GM13977 (cell line): ENCODE measurements at regions not wholly inside any gene's neighbourhood (a gene's known extent, or its start where the extent isn't known, plus 50 kb on each side); places are given as distances from the start of the nearest gene placed in this dataset.

Source experiments
- DNase-seq: peaks from one replicate; pipeline ENCODE4 v3.0.0; 2012; ENCODE audit warnings: low spot score
- CTCF ChIP-seq: IDR thresholded peaks from 2 replicates; pipeline ENCODE4 v1.5.1; 2012; ENCODE audit warnings: mild to moderate bottlenecking, control low read depth; ENCODE audit not compliant: insufficient read depth; ENCODE audit errors: extremely low read depth, missing control alignments
- in situ Hi-C: fragments of 300-500 bp; cut with MboI; formaldehyde crosslinking; loops from one replicate; pipeline ENCODE4 v1.12.0; 2022; ENCODE audit warnings: low sequenced_read_pairs, low pct_unique_long_range_greater_than_20kb, mixed read lengths, inconsistent platforms; ENCODE audit not compliant: unreplicated experiment

- in situ Hi-C loops, result loop anchor here (25.0 kb wide), 1 partner anchor 212 kb away; the partner anchor contains the start of gene HDDC2
- no peak for TF ChIP-seq CTCF
- DNase-seq, result no peak
Measured at GRCh38 chr6:125524356-125524755, 222.6 kb upstream of the HDDC2 start.

DNA sequence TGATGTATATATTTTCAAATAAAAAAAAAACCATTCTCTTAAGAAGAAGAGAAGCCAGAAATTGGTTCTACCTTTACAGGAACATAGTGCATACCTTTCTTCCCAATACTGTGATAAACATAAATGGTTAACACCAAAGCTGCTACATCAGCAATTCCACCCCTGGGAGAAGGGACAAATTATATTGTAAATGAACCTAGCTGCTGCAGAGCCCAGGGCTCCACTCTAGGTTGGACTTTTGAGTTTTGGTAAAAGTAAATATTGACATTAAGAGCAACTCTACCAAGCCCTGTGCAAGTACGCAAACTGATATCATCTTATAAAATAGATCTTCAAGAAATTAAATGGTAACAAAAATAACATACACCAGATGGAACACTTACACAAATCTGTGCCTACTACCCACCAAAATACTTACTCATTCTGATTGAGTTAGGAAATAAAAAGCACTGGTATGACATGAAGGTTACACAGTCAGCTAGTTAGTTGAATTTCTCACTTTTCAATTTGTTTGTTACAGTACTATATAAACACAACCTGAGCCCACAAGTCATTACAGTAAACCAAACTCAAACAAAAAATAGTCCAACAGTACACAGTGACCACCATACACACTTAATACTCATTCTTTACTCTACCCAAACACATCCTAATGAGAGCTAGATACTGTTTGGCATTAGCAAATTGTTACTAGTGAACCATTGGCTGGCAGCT is 223.3 kb upstream of the HEY2 start:
- no peak for DNase-seq
- TF ChIP-seq CTCF, result no peak
- in situ Hi-C loops, result no loop called here

- in situ Hi-C loops, result no loop called here
- TF ChIP-seq CTCF, result no peak
- no peak for DNase-seq
Measured at GRCh38 chr6:125528621-125529041, 220.8 kb upstream of the HEY2 start.

DNA sequence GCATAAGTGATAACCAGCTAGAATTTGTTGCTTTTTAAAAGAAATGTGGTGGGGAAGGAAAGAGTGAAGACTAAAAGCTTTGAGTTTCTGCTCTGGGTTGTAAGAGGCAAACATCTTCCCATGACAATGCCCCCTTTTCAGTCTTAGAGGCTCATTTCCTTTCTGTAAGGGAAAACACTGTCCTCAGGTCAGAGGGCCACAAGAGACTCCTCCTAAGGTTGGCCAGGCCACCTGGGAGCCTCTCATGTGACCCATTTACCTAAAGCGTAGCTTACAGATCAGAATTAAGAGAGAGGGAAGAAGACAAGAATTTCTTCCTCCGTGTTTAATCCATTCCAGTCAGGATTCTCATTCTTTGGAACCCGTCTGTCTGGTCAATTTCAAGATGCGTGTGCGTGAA is 220.4 kb upstream of the HEY2 start:
- in situ Hi-C loops, result no loop called here
- DNase-seq, result no peak

DNA sequence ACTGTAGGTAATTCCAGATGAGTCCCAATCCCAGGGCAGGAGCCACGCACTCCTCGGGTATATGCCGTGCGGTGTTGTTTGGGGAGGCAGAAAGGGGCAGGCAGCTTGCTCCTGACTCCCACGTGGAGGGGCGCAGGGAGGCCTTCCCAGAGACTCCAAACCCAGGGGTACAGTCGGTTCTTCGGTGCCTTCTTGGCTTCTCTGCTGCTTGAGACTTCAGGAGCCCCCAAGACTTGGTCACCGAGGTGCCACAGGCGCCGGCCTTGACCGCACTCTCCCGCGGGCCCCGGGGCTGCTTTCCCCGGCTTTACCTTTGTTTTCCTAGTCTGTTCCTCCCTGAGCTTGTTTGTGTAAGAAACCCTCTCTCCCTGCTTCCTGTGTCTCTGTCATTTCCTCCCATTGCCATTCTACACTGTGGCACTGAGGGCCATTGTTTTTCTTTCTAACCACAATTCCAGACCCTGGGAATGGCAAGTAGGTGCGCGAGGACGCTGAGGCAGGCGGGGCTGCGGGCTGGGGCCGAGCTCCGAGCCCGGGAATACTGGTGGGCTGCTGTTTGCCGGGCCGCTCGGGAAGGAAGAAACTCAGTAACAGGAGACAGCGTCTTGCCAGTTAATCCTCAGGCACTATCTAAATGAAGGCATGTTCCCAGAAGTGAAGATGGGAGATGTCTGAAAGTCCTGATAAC is 215.6 kb upstream of the HEY2 start:
- DNase-seq, result no peak
- no peak for TF ChIP-seq CTCF
- in situ Hi-C loops, result no loop called here

More for the DNA sequence above, 220.4 kb upstream of the HEY2 start:
- no peak for TF ChIP-seq CTCF

DNA sequence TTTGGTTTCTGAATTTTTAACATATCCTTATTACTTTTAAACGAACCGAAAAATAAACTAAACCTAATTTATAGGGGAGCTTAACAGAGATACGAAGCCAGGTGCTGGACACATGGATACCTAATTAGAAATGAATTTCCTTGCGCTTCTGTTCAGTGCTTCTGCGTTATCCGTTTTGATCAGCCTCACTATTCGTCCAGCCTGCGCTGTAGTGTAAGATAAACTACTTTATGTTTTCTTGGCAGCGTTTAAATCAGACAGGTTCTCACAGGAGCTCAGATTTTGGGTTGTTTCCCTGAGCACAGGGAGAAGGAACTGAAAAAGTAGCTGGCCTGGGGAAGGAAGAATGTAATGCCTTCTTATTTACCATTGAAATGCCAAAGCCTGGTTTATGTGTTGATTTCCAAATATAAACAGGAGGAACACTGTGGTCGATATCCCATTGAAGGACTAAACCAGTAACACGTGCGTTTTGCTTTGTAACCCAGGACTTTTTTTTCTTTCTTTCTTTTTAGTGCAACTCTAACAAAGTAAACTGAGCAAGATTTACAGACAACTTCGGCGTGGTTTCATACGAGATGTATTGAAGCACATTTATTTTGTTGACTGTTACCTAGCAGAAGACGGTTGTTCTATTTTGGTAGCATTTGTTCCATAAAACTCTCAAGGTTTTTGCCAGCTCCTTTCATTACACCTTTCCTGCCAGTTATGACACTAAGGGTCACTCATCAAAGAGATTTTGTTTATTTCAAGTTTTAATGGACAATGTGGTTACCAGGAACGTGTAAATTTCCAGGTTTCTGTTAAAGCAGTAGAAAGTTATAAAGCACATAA is 214.8 kb upstream of the HEY2 start:
- DNase-seq, result no peak
- in situ Hi-C loops, result no loop called here
- no peak for TF ChIP-seq CTCF
